Type B pancreatic cell (in vitro differentiated cells): ENCODE measurements at regions not wholly inside any gene's neighbourhood (a gene's known extent, or its start where the extent isn't known, plus 50 kb on each side); places are given as distances from the start of the nearest gene placed in this dataset.
"Not testable (repeated sequence)": the region's sequence is repeated elsewhere in the genome, so short reads cannot be mapped to it uniquely, and the experiment has no call there.

Source experiments
- DNase-seq: peaks from one replicate; pipeline ENCODE4 v3.0.0; 2021; ENCODE audit warnings: mixed read lengths; ENCODE audit not compliant: unreplicated experiment; ENCODE audit errors: extremely low spot score
- H3K27ac Mint-ChIP-seq: 2 replicates; pipeline ENCODE4 v1.8.0; 2021; ENCODE audit warnings: mild to moderate bottlenecking, mixed read lengths
- H3K27me3 Mint-ChIP-seq: 2 replicates; pipeline ENCODE4 v1.8.0; 2021; ENCODE audit warnings: mixed read lengths
- H3K36me3 Mint-ChIP-seq: 2 replicates; pipeline ENCODE4 v1.8.0; 2021; ENCODE audit warnings: mixed read lengths
- H3K4me1 Mint-ChIP-seq: one replicate; pipeline ENCODE4 v1.8.0; 2021; ENCODE audit warnings: mixed read lengths; ENCODE audit not compliant: unreplicated experiment
- H3K4me3 Mint-ChIP-seq: 2 replicates; pipeline ENCODE4 v1.8.0; 2021; ENCODE audit warnings: mild to moderate bottlenecking, mixed read lengths
- H3K9me3 Mint-ChIP-seq: 2 replicates; pipeline ENCODE4 v1.8.0; 2021; ENCODE audit warnings: mixed read lengths
- TF ChIP-seq, protein P1 (sequence below): fragments of 200-600 bp; sonication (generic); conservative IDR thresholded peaks from 2 replicates; pipeline ENCODE4 v1.5.0; 2021; ENCODE audit warnings: antibody characterized with exemption, mild to moderate bottlenecking

DNA sequence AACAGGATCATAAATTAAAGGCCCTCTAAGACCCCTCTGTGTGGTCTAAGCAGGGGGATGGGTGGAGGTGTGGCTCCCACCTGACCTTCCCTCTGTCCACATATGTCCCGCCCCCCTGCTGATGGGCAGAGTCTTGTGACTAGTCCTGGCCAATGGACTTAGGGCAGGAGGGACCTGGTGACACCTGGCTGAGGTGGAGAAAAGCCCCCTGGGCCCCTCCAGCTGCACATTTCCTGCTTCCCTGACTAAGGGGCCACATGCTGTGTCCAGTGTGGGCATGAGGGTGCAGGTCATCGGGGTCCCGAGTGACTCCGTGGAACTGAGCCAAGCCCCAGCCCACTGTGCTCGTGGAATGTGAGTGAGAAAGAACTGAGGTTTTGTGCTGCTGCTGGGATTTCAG is 254.7 kb downstream of the ADGRD1 start:
- H3K27ac Mint-ChIP-seq: no peak overlapping the region
- H3K9me3 Mint-ChIP-seq: peaks cover 8% of the 10 kb centered on the region
- DNase-seq: no peak

DNA sequence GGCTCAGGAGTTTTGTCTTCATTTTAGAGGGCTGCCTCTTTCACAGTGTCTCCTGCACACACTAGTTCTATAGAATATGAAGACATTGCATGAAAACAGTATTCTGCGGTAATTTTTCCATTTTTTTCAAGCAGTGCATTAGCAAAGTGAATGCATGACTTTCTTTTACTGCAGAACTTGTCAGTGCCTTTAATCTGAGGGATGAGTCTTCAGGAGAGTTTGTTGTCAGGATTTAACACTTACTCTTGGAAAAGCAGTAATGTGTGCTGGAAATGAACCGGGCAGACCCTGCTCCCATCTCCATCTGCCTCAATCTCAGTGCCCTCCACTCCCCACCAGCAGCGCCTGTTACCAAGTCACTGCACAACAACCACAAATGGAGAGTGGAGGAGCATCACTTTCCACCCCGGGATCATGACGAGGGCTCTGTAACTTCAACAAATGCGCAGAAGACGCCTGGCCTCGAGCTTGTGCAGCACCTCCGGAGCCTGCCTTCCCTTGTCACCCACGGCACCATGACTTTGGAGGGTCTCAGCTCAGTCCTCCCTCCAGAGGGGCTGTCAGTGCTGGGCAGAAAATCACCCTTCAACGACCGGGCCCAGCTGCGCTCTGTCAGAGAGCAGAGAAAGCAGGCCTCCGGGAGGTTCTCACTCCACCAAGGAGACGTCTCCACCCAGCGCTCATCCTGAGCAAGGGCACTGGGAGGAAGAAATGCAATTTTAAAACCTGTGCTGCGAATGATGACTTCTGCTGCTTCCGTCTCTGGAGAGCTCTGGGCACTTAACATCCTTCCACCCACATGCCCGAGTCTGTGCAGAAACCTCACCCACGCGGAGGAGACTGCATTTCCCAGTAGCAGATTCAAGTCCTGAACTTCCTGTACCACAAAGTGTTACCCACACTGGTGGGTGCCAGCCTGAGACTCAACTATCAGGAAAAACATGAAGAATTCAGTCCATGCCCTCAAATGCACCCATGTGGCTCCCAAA is 255.7 kb downstream of the ADGRD1 start:
- no peak overlapping the region for H3K27ac Mint-ChIP-seq
- H3K4me1 Mint-ChIP-seq: no peaks in the 10 kb centered on the region
- H3K27me3 Mint-ChIP-seq: peaks cover 8% of the 10 kb centered on the region
- H3K9me3 Mint-ChIP-seq: peaks cover 8% of the 10 kb centered on the region
- H3K36me3 Mint-ChIP-seq: no peaks in the 10 kb centered on the region
- DNase-seq: peak; percentile 36
- TF ChIP-seq, protein P1, sequence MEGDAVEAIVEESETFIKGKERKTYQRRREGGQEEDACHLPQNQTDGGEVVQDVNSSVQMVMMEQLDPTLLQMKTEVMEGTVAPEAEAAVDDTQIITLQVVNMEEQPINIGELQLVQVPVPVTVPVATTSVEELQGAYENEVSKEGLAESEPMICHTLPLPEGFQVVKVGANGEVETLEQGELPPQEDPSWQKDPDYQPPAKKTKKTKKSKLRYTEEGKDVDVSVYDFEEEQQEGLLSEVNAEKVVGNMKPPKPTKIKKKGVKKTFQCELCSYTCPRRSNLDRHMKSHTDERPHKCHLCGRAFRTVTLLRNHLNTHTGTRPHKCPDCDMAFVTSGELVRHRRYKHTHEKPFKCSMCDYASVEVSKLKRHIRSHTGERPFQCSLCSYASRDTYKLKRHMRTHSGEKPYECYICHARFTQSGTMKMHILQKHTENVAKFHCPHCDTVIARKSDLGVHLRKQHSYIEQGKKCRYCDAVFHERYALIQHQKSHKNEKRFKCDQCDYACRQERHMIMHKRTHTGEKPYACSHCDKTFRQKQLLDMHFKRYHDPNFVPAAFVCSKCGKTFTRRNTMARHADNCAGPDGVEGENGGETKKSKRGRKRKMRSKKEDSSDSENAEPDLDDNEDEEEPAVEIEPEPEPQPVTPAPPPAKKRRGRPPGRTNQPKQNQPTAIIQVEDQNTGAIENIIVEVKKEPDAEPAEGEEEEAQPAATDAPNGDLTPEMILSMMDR: no peak
- no peak overlapping the region for H3K4me3 Mint-ChIP-seq

More for the DNA sequence above, 254.7 kb downstream of the ADGRD1 start:
- H3K27me3 Mint-ChIP-seq: peaks cover 8% of the 10 kb centered on the region
- H3K4me1 Mint-ChIP-seq: no peaks in the 10 kb centered on the region
- TF ChIP-seq, protein P1: no peak
- H3K36me3 Mint-ChIP-seq: no peaks in the 10 kb centered on the region
- H3K4me3 Mint-ChIP-seq: no peak overlapping the region

DNA sequence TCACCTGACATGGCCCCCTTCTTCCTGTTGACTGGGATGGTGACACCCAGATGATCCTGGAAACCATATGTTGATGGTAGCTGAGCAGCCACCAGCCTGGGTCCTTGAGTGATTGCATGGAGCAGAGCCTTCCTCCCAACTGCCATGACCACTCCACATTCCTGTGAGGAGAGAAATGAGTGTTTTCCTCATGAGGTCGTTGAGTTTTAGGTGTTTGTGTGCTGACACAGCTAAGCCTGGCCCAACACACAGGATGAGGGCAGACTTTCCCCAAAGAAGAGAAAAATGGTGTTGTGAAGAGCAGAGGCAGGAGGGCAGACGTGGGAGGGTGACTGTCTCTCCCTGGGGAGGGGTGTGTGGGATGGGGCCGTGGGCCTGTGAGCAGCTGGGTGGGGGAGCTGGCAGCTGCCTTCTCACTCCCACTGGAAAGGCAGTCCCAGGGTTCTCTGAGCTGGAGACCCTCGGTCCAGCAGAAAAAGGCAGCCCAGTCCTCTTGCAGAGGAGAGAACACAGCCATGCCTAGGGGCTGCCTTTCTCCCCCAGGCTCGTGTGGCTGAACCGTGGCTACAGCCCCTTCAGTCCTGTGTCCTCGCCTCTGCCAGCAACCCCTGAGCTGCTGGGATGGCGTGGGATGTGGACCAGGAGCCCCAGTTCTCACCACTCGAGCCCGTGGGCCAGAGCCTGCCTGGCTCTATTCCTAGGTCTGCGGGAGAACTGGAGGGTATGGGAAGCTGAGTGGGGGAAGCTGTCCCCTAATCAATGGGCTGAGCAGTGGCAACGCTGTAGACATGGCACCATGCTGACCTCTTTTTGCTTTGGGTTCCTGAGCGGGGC is 257.0 kb downstream of the ADGRD1 start:
- Mint-ChIP-seq H3K27me3 (peaks cover 7% of the 10 kb centered on the region), H3K9me3 (peaks cover 8% of the 10 kb centered on the region), H3K27ac (no peak overlapping the region), H3K4me3 (no peak overlapping the region), H3K36me3 (no peaks in the 10 kb centered on the region), H3K4me1 (no peaks in the 10 kb centered on the region)
- peak; percentile 8 for DNase-seq
- TF ChIP-seq, protein P1: no peak

DNA sequence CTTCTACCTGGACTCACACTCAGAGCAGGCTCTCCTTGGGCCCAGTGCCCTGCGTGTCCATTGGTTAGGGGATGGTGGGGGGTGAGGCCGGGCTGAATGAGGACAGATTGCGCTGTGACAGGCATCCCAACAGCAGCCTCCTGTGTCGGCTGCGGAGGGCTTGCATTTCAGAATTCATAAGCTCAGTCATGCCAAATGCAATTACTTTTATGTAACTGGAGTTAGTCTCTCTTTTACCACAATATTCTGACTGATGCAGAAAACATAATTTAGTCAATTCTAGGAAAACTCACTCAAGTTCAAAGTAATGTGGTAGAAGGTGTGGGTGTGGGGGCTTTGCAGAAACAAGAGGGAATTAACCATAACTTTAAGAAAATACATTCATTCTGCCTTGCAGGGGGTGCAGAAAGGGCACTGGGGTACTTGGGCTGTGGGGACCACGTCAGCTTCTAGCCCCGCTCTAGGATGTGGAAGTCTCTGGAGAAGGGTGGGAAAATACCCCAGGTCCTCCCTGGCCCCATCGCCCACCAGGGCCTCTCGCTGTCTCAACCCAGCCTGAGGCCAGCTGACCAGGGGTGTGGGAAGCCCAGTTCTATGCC is 257.7 kb downstream of the ADGRD1 start:
- Mint-ChIP-seq H3K9me3 (peaks cover 8% of the 10 kb centered on the region), H3K27ac (no peak overlapping the region), H3K4me1 (no peaks in the 10 kb centered on the region), H3K4me3 (no peak overlapping the region), H3K27me3 (peaks cover 5% of the 10 kb centered on the region), H3K36me3 (no peaks in the 10 kb centered on the region)
- DNase-seq: no peak
- TF ChIP-seq, protein P1: no peak

DNA sequence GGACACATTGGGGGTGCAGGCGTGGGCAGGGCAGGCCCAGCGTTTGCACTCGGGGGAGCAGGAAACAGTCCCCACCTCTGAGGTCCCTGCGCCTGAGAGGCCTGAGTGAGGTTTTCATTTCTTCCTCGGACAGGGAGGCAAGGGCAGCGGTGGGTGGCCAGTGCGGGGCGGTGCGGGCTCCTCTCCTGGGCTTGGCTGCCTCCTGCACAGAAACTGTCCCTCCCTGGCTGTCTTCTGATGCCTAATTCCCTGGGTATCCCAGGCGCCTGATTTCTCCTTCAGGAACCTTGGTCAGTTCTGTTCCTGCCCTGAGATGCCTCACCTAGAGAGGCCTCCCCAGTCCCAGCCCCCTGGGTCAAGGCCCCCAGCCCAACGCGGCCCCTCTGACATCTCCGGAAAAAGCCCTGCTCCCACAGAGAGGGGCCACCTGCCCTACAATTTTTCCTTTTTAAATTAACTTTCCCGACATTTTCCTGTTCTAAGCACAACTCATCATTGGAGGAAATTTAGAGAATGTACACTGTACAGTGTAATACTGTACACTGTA is 260.3 kb downstream of the ADGRD1 start:
- no peaks in the 10 kb centered on the region for H3K36me3 Mint-ChIP-seq

DNA sequence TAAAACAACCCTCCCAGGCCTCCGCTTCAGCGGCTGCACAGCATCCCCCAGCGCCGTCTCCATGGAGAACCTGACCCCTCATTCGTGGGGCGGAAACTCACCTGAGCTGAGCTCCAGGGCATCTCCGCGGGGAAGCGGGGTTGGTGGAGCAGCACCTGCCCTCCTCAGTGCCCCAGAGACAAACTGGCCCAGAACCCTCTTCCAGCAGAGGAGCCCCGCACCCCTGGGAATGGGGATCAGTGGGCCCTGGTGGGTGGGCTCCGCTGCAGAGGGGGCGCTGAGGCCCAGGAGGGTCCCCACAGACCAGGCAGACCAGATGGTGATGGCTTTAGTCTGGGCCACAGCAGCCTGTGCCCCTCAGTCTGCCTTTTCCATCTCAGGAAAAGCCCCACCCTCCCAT is 261.2 kb downstream of the ADGRD1 start:
- not testable (repeated sequence) for H3K36me3 Mint-ChIP-seq, H3K27me3 Mint-ChIP-seq, DNase-seq, H3K4me3 Mint-ChIP-seq, H3K27ac Mint-ChIP-seq, H3K9me3 Mint-ChIP-seq
- H3K4me1 Mint-ChIP-seq: peaks cover 22% of the 10 kb centered on the region

More for the DNA sequence above, 260.3 kb downstream of the ADGRD1 start:
- peaks cover 8% of the 10 kb centered on the region for H3K9me3 Mint-ChIP-seq
- peaks cover 8% of the 10 kb centered on the region for H3K27me3 Mint-ChIP-seq
- TF ChIP-seq, protein P1: no peak
- DNase-seq: no peak
- peaks cover 22% of the 10 kb centered on the region for H3K4me1 Mint-ChIP-seq
- no peak overlapping the region for H3K4me3 Mint-ChIP-seq
- H3K27ac Mint-ChIP-seq: no peak overlapping the region

DNA sequence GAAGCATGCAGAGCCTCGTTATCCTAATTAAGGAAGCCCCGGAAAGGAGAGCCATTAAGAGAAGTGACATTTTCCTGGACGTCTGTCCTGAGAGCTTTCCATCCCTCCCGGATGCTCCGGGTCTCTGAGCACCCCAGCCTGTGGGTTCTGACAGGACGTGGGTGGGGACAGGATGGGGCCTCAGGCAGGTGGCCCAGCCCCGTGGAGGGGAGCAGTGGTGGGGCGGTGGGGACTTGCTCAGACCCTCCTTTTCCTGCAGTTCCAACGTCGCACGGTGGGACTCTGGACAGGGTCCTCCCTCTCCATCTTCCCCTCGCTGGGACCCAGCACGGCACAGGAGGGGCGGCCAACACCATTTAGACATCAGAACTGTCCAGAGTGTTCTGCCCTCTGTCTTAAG is 262.9 kb downstream of the ADGRD1 start:
- DNase-seq, H3K27me3 Mint-ChIP-seq, H3K27ac Mint-ChIP-seq, H3K36me3 Mint-ChIP-seq, H3K9me3 Mint-ChIP-seq, H3K4me3 Mint-ChIP-seq: not testable (repeated sequence)
- H3K4me1 Mint-ChIP-seq: peaks cover 29% of the 10 kb centered on the region
